ENCODE measurements at regions not wholly inside any gene's neighbourhood (a gene's known extent, or its start where the extent isn't known, plus 50 kb on each side); places are given as distances from the start of the nearest gene placed in this dataset.
"Not testable (repeated sequence)": the region's sequence is repeated elsewhere in the genome, so short reads cannot be mapped to it uniquely, and the experiment has no call there.

DNA sequence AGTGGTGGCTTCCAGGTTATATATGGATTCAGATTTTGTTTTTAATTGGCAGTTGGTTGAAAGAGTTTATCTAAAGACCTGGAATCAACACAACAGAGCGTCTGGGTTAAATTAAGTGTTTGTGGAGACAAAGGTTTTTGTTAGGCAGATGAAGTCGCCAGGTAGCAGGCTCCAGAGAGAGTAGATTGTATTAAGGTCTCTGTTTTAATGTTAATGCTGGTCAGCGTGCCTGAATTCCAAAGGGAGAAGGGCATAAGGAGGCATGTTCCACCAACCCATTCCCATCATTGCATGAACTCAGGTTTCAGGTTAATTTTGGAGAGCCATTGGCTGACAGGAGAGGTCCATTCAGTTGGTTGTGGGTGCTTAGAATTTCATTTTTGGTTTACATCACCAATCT is 744.1 kb upstream of the GJE1 start:
- H3K4me1 Mint-ChIP-seq (ENCODE audit: low read depth, unreplicated experiment): no peaks in the 10 kb centered on the region
- Histone ChIP-seq H3K36me3 (ENCODE audit: control insufficient read depth, insufficient read depth, low read length) (no peaks in the 10 kb centered on the region), H3K27me3 (replicated peaks; ENCODE audit: control insufficient read depth, insufficient read depth, low read length) (no peaks in the 10 kb centered on the region), H3K4me1 (no peaks in the 10 kb centered on the region), H3K9me3 (no peaks in the 10 kb centered on the region), H3K4me3 (ENCODE audit: low read depth, low read length) (no peak overlapping the region)
- no peak overlapping the region for H3K4me3 Mint-ChIP-seq (ENCODE audit: unreplicated experiment)
- no peaks in the 10 kb centered on the region for H3K9me3 Mint-ChIP-seq (ENCODE audit: unreplicated experiment)
- H3K27ac Mint-ChIP-seq (ENCODE audit: unreplicated experiment): no peak overlapping the region
- ChIA-PET POLR2A (no interaction called here), CTCF (no interaction called here)
- no peaks in the 10 kb centered on the region for H3K36me3 Mint-ChIP-seq (ENCODE audit: insufficient read depth, unreplicated experiment)
- TF ChIP-seq CTCF (IDR thresholded peaks at IDR 0.05; ENCODE audit: insufficient read depth in 1 of 2, low read depth in 1 of 2, low read length in 1 of 2, severe bottlenecking in 1 of 2, unreplicated experiment in 1 of 2): no peak
- no TSS peak for BruUV-seq (replicated peaks)
- no peak for DNase-seq
- intact Hi-C loops (cut with micrococcal nuclease; ENCODE audit: unreplicated experiment): no loop called here
- H3K27me3 Mint-ChIP-seq (ENCODE audit: insufficient read depth, unreplicated experiment): no peaks in the 10 kb centered on the region

- no peak for DNase-seq
- Mint-ChIP-seq H3K27me3 (ENCODE audit: insufficient read depth, unreplicated experiment) (no peaks in the 10 kb centered on the region), H3K4me3 (ENCODE audit: unreplicated experiment) (no peak overlapping the region), H3K36me3 (ENCODE audit: insufficient read depth, unreplicated experiment) (no peaks in the 10 kb centered on the region), H3K27ac (ENCODE audit: unreplicated experiment) (no peak overlapping the region), H3K4me1 (ENCODE audit: low read depth, unreplicated experiment) (no peaks in the 10 kb centered on the region), H3K9me3 (ENCODE audit: unreplicated experiment) (no peaks in the 10 kb centered on the region)
- H3K36me3 ChIP-seq (ENCODE audit: control insufficient read depth, insufficient read depth, low read length): no peaks in the 10 kb centered on the region
- H3K9me3 ChIP-seq: no peaks in the 10 kb centered on the region
- H3K4me3 ChIP-seq (ENCODE audit: low read depth, low read length): no peak overlapping the region
- no peaks in the 10 kb centered on the region for H3K4me1 ChIP-seq
- CTCF ChIA-PET: no interaction called here
- TF ChIP-seq CTCF (IDR thresholded peaks at IDR 0.05; ENCODE audit: insufficient read depth in 1 of 2, low read depth in 1 of 2, low read length in 1 of 2, severe bottlenecking in 1 of 2, unreplicated experiment in 1 of 2): no peak
- intact Hi-C loops (cut with micrococcal nuclease; ENCODE audit: unreplicated experiment): no loop called here
- POLR2A ChIA-PET: no interaction called here
- no TSS peak for BruUV-seq (replicated peaks)
- no peaks in the 10 kb centered on the region for H3K27me3 ChIP-seq (replicated peaks; ENCODE audit: control insufficient read depth, insufficient read depth, low read length)
Measured at GRCh38 chr6:141370438-141370837, 762.3 kb upstream of the GJE1 start.

DNA sequence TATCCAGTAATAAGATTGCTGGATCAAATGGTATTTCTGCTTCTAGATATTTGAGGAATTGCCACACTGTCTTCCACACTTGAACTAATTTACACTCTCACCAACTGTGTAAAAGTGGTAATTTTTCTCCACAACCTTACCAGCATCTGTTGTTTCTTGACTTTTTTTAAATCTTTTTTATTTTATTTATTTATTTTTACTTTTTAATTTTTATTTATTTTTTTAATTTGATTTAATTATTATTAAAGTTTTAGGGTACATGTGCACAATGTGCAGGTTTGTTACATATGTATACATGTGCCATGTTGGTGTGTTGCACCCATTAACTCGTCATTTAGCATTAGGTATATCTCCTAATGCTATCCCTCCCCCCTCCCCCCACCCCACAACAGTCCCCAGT is 765.9 kb upstream of the GJE1 start:
- H3K36me3 Mint-ChIP-seq (ENCODE audit: insufficient read depth, unreplicated experiment); H3K36me3 ChIP-seq (ENCODE audit: control insufficient read depth, insufficient read depth, low read length); BruUV-seq (replicated peaks); intact Hi-C loops (cut with micrococcal nuclease; ENCODE audit: unreplicated experiment); H3K4me3 ChIP-seq (ENCODE audit: low read depth, low read length); H3K4me1 Mint-ChIP-seq (ENCODE audit: low read depth, unreplicated experiment); CTCF ChIA-PET; H3K4me3 Mint-ChIP-seq (ENCODE audit: unreplicated experiment); H3K27ac Mint-ChIP-seq (ENCODE audit: unreplicated experiment); H3K27me3 Mint-ChIP-seq (ENCODE audit: insufficient read depth, unreplicated experiment); H3K4me1 ChIP-seq; H3K9me3 Mint-ChIP-seq (ENCODE audit: unreplicated experiment); H3K9me3 ChIP-seq; H3K27me3 ChIP-seq (replicated peaks; ENCODE audit: control insufficient read depth, insufficient read depth, low read length); POLR2A ChIA-PET; DNase-seq: not testable (repeated sequence)

- H3K4me1 ChIP-seq: no peaks in the 10 kb centered on the region
- no peak overlapping the region for H3K27ac Mint-ChIP-seq (ENCODE audit: unreplicated experiment)
- no TSS peak for BruUV-seq (replicated peaks)
- no peak overlapping the region for H3K4me3 Mint-ChIP-seq (ENCODE audit: unreplicated experiment)
- ChIA-PET POLR2A (no interaction called here), CTCF (no interaction called here)
- H3K9me3 Mint-ChIP-seq (ENCODE audit: unreplicated experiment): no peaks in the 10 kb centered on the region
- H3K36me3 Mint-ChIP-seq (ENCODE audit: insufficient read depth, unreplicated experiment): no peaks in the 10 kb centered on the region
- intact Hi-C loops (cut with micrococcal nuclease; ENCODE audit: unreplicated experiment): no loop called here
- H3K27me3 ChIP-seq (replicated peaks; ENCODE audit: control insufficient read depth, insufficient read depth, low read length): no peaks in the 10 kb centered on the region
- no peaks in the 10 kb centered on the region for H3K9me3 ChIP-seq
- no peaks in the 10 kb centered on the region for H3K4me1 Mint-ChIP-seq (ENCODE audit: low read depth, unreplicated experiment)
- no peak for DNase-seq
- H3K36me3 ChIP-seq (ENCODE audit: control insufficient read depth, insufficient read depth, low read length): no peaks in the 10 kb centered on the region
- no peak overlapping the region for H3K4me3 ChIP-seq (ENCODE audit: low read depth, low read length)
- TF ChIP-seq CTCF (IDR thresholded peaks at IDR 0.05; ENCODE audit: insufficient read depth in 1 of 2, low read depth in 1 of 2, low read length in 1 of 2, severe bottlenecking in 1 of 2, unreplicated experiment in 1 of 2): no peak
- H3K27me3 Mint-ChIP-seq (ENCODE audit: insufficient read depth, unreplicated experiment): no peaks in the 10 kb centered on the region
Measured at GRCh38 chr6:141364694-141365093, 768.0 kb upstream of the GJE1 start.
